Upper lobe of left lung (tissue), 4 donors: ENCODE measurements at regions not wholly inside any gene's neighbourhood (a gene's known extent, or its start where the extent isn't known, plus 50 kb on each side); places are given as distances from the start of the nearest gene placed in this dataset.

ENCODE experiments used
- CTCF ChIP-seq, 6 experiments: fragments of 450-650 bp in 4 of 6; fragments of 200-600 bp in 2 of 6; sonication (generic) in 2 of 6; IDR thresholded peaks; one replicate each; pipeline ENCODE4 v1.5.1; 2016 to 2019; ENCODE audit warnings: antibody characterized with exemption in 6 of 6
- EP300 ChIP-seq, 4 donors: sonication (generic); formaldehyde crosslinking; IDR thresholded peaks; one replicate each; pipeline ENCODE4 v1.5.1; 2017; ENCODE audit warnings: antibody characterized with exemption in 4 of 4, control low read depth in 2 of 4

GRCh38 chr7:115462301-115463015 is 540.6 kb downstream of the MDFIC start:
- TF ChIP-seq CTCF (IDR thresholded peaks at IDR 0.05) (no peak), EP300 (IDR thresholded peaks at IDR 0.05) (no peak)
